ENCODE measurements at regions not wholly inside any gene's neighbourhood (a gene's known extent, or its start where the extent isn't known, plus 50 kb on each side); places are given as distances from the start of the nearest gene placed in this dataset.

DNA sequence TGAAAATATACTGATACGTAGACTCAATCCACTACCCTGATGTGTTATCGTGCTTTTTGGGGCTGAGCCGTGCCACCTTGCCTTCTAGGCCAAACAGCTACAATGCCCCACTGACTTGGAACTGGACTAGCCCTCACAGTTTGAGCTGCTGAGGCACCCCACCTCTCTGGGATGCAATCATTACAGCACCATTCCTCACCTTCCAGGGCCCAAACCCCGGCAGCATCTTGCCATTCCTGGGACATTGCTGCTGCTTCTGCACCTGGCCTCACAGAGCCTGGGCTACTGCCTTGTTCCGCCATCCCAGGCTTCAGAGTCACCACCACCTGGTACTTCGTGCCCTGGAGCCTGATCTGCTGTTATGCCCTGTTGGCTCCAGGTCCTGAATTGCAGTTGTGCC lies 89.5 kb upstream of the SNCAIP start:
- Mint-ChIP-seq H3K4me3 (ENCODE audit: unreplicated experiment) (no peak overlapping the region), H3K4me1 (ENCODE audit: unreplicated experiment) (peaks cover 7% of the 10 kb centered on the region), H3K36me3 (ENCODE audit: low read depth, unreplicated experiment) (no peaks in the 10 kb centered on the region), H3K27me3 (ENCODE audit: unreplicated experiment) (no peaks in the 10 kb centered on the region), H3K9me3 (ENCODE audit: unreplicated experiment) (no peaks in the 10 kb centered on the region), H3K27ac (ENCODE audit: unreplicated experiment) (no peak overlapping the region)
- no peak for DNase-seq (ENCODE audit: low spot score)
- TF ChIP-seq, protein P1, sequence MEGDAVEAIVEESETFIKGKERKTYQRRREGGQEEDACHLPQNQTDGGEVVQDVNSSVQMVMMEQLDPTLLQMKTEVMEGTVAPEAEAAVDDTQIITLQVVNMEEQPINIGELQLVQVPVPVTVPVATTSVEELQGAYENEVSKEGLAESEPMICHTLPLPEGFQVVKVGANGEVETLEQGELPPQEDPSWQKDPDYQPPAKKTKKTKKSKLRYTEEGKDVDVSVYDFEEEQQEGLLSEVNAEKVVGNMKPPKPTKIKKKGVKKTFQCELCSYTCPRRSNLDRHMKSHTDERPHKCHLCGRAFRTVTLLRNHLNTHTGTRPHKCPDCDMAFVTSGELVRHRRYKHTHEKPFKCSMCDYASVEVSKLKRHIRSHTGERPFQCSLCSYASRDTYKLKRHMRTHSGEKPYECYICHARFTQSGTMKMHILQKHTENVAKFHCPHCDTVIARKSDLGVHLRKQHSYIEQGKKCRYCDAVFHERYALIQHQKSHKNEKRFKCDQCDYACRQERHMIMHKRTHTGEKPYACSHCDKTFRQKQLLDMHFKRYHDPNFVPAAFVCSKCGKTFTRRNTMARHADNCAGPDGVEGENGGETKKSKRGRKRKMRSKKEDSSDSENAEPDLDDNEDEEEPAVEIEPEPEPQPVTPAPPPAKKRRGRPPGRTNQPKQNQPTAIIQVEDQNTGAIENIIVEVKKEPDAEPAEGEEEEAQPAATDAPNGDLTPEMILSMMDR (IDR thresholded peaks at IDR 0.05; ENCODE audit: unreplicated experiment), result no peak

GRCh38 chr5:122228728-122229392 lies 83.2 kb upstream of the SNCAIP start:
- Mint-ChIP-seq H3K4me1 (ENCODE audit: unreplicated experiment) (no peaks in the 10 kb centered on the region), H3K27me3 (ENCODE audit: unreplicated experiment) (no peaks in the 10 kb centered on the region), H3K27ac (ENCODE audit: unreplicated experiment) (no peak overlapping the region), H3K9me3 (ENCODE audit: unreplicated experiment) (no peaks in the 10 kb centered on the region), H3K36me3 (ENCODE audit: low read depth, unreplicated experiment) (no peaks in the 10 kb centered on the region), H3K4me3 (ENCODE audit: unreplicated experiment) (no peak overlapping the region)
- DNase-seq (ENCODE audit: low spot score), result no peak
- TF ChIP-seq, protein P1 (IDR thresholded peaks at IDR 0.05; ENCODE audit: unreplicated experiment), result no peak

DNA sequence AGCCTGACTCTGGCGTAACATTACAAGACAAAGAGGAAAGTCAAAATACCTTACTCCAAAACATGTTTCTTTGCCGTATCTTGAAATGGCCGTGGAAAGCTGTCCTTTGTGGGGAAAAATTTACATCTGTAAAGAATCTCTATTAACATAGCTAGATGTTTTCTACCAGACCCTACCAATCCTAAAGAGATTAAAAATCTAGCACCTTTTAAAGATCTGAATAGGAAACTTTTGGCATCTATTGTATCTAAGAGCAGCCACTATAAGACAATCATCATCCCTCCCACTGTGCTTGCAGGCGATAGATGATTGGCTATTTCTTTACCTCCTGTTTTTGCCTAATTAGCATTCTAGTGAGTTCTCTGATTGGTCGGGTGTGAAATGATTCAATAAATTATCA lies 82.5 kb upstream of the SNCAIP start:
- DNase-seq (ENCODE audit: low spot score), result no peak
- TF ChIP-seq, protein P1 (IDR thresholded peaks at IDR 0.05; ENCODE audit: unreplicated experiment), result no peak
- H3K4me1 Mint-ChIP-seq (ENCODE audit: unreplicated experiment), result no peaks in the 10 kb centered on the region
- H3K27me3 Mint-ChIP-seq (ENCODE audit: unreplicated experiment), result no peaks in the 10 kb centered on the region
- H3K9me3 Mint-ChIP-seq (ENCODE audit: unreplicated experiment), result no peaks in the 10 kb centered on the region
- no peaks in the 10 kb centered on the region for H3K36me3 Mint-ChIP-seq (ENCODE audit: low read depth, unreplicated experiment)
- H3K4me3 Mint-ChIP-seq (ENCODE audit: unreplicated experiment), result no peak overlapping the region
- no peak overlapping the region for H3K27ac Mint-ChIP-seq (ENCODE audit: unreplicated experiment)

DNA sequence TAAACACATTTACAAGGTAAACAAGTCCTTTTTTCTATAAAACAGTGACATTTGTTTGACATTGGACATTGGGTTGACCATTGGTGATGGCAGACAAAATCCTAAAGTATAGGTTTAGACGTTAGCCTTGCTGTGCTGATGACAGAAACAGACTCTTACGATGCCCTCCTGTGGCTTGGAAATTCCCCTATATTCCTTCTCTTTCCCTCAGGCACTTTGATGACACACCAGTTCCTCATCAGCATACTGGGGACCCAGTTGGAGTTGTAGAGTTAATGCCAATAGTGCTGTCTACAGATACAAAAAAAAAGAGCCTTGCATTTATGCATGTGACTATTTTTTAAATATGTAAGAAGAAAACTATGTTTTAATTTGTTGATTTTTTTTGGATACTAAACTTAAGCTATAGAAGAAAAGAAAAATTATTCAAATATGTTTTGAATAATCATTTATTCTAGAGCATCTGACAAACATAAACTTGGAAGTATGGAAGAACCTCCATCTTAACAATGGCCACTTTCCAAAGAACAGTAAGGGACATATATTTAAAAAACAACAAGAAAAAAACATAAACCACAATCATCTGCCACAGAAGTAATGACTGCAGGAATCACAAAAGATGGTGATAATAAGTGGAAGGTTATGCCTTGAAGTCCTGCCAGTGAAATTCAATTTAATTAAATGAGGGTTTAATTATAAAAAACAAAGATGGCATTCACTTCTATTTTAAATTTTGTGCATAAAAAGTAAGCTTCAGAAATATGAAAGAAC lies 75.6 kb upstream of the SNCAIP start:
- H3K36me3 Mint-ChIP-seq (ENCODE audit: low read depth, unreplicated experiment), result no peaks in the 10 kb centered on the region
- no peaks in the 10 kb centered on the region for H3K9me3 Mint-ChIP-seq (ENCODE audit: unreplicated experiment)
- TF ChIP-seq, protein P1 (IDR thresholded peaks at IDR 0.05; ENCODE audit: unreplicated experiment), result no peak
- DNase-seq (ENCODE audit: low spot score), result no peak
- H3K27me3 Mint-ChIP-seq (ENCODE audit: unreplicated experiment), result no peaks in the 10 kb centered on the region
- H3K4me1 Mint-ChIP-seq (ENCODE audit: unreplicated experiment), result peaks cover 4% of the 10 kb centered on the region
- no peak overlapping the region for H3K27ac Mint-ChIP-seq (ENCODE audit: unreplicated experiment)
- no peak overlapping the region for H3K4me3 Mint-ChIP-seq (ENCODE audit: unreplicated experiment)

GRCh38 chr5:122237906-122238305 lies 74.1 kb upstream of the SNCAIP start:
- H3K36me3 Mint-ChIP-seq (ENCODE audit: low read depth, unreplicated experiment), result no peaks in the 10 kb centered on the region
- no peak for DNase-seq (ENCODE audit: low spot score)
- H3K9me3 Mint-ChIP-seq (ENCODE audit: unreplicated experiment), result no peaks in the 10 kb centered on the region
- TF ChIP-seq, protein P1 (IDR thresholded peaks at IDR 0.05; ENCODE audit: unreplicated experiment), result no peak
- H3K27ac Mint-ChIP-seq (ENCODE audit: unreplicated experiment), result peak overlapping the region; percentile 24
- H3K4me3 Mint-ChIP-seq (ENCODE audit: unreplicated experiment), result no peak overlapping the region
- no peaks in the 10 kb centered on the region for H3K27me3 Mint-ChIP-seq (ENCODE audit: unreplicated experiment)
- H3K4me1 Mint-ChIP-seq (ENCODE audit: unreplicated experiment), result peaks cover 4% of the 10 kb centered on the region

Measured in endothelial cell (in vitro differentiated cells).